PC-9 (cell line): ENCODE measurements at regions not wholly inside any gene's neighbourhood (a gene's known extent, or its start where the extent isn't known, plus 50 kb on each side); places are given as distances from the start of the nearest gene placed in this dataset.

ENCODE experiments used
- EZH2 ChIP-seq: fragments of 200-600 bp; sonication (generic); IDR thresholded peaks from 2 replicates; pipeline ENCODE4 v1.8.0; 2017; ENCODE audit warnings: antibody characterized with exemption, low read depth
- TF ChIP-seq, protein P1 (sequence below): fragments of 200-600 bp; sonication (generic); conservative IDR thresholded peaks from 2 replicates; pipeline ENCODE4 v1.6.1; 2017; ENCODE audit warnings: mixed run types, antibody characterized with exemption, mild to moderate bottlenecking, moderate library complexity

DNA sequence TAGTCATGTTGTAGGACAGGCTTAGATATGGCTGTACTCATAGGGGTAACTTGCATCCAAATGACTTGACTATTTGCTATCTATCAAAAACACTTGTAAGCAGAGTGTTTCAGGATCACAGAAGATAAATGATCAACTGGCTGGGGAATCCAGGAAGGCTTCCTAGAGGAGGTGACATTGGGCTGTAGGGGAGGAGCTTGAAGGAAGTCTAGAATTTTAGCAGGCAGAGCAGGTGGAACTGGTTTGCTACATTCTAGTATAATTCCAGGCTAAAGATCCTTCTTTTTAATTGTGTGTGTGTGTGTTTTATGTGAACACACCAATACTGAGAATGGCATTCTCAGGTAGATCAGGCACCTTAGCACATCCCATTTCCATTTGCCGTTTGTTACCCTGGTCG lies 380.3 kb downstream of the MCTP2 start:
- TF ChIP-seq EZH2 = no peak
- TF ChIP-seq, protein P1, sequence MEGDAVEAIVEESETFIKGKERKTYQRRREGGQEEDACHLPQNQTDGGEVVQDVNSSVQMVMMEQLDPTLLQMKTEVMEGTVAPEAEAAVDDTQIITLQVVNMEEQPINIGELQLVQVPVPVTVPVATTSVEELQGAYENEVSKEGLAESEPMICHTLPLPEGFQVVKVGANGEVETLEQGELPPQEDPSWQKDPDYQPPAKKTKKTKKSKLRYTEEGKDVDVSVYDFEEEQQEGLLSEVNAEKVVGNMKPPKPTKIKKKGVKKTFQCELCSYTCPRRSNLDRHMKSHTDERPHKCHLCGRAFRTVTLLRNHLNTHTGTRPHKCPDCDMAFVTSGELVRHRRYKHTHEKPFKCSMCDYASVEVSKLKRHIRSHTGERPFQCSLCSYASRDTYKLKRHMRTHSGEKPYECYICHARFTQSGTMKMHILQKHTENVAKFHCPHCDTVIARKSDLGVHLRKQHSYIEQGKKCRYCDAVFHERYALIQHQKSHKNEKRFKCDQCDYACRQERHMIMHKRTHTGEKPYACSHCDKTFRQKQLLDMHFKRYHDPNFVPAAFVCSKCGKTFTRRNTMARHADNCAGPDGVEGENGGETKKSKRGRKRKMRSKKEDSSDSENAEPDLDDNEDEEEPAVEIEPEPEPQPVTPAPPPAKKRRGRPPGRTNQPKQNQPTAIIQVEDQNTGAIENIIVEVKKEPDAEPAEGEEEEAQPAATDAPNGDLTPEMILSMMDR = no peak
